ENCODE measurements at regions not wholly inside any gene's neighbourhood (a gene's known extent, or its start where the extent isn't known, plus 50 kb on each side); places are given as distances from the start of the nearest gene placed in this dataset.
A peak's percentile ranks its signal among the peaks of the same experiment; 100 is the strongest.

DNA sequence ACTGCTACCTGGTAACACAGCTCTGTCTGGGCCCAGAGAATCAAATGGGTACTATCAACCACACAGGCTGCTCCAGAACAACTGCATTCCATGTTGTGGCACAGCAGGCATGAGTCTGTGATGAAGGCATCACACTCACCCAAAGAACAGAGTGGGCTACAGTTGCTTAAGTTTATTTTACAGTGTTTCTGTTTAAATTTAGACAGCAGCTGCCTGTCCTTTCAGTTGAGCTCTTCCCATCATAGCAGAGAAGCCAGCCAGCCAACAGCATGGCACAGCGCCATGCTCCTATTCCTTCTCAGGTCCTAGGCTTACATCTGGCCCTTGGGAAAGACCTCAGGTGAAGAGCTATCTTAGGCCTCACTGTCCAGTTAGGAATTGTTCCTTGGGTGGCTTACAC is 147.0 kb upstream of the FRMD6 start:
- no peaks in the 10 kb centered on the region for H3K36me3 ChIP-seq (ENCODE audit: insufficient read depth, low read length, poor library complexity, severe bottlenecking)
- H3K9me3 ChIP-seq (ENCODE audit: low read depth, low read length, poor library complexity, severe bottlenecking), result peaks cover 10% of the 10 kb centered on the region
- no peak for DNase-seq (ENCODE audit: low spot score)
- POLR2A ChIA-PET (ENCODE audit: low non-redundant PET), result no interaction called here
- no peak for TF ChIP-seq EZH2 (IDR thresholded peaks at IDR 0.05; ENCODE audit: borderline replicate concordance, low read depth, low read length, poor library complexity, severe bottlenecking)
- TF ChIP-seq, protein P1, sequence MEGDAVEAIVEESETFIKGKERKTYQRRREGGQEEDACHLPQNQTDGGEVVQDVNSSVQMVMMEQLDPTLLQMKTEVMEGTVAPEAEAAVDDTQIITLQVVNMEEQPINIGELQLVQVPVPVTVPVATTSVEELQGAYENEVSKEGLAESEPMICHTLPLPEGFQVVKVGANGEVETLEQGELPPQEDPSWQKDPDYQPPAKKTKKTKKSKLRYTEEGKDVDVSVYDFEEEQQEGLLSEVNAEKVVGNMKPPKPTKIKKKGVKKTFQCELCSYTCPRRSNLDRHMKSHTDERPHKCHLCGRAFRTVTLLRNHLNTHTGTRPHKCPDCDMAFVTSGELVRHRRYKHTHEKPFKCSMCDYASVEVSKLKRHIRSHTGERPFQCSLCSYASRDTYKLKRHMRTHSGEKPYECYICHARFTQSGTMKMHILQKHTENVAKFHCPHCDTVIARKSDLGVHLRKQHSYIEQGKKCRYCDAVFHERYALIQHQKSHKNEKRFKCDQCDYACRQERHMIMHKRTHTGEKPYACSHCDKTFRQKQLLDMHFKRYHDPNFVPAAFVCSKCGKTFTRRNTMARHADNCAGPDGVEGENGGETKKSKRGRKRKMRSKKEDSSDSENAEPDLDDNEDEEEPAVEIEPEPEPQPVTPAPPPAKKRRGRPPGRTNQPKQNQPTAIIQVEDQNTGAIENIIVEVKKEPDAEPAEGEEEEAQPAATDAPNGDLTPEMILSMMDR (conservative IDR thresholded peaks at IDR 0.05; ENCODE audit: low read depth, low read length), result no peak
- H3K4me1 ChIP-seq (ENCODE audit: insufficient read depth, low read length, poor library complexity, severe bottlenecking), result peaks cover 26% of the 10 kb centered on the region
- BruUV-seq (replicated peaks), result no TSS peak
- CTCF ChIA-PET, result no interaction called here
- no peak overlapping the region for H3K4me3 ChIP-seq (ENCODE audit: low read depth, low read length, poor library complexity, severe bottlenecking)
- no peaks in the 10 kb centered on the region for H3K27me3 ChIP-seq (replicated peaks; ENCODE audit: insufficient read depth, low read depth, low read length, poor library complexity)
- no peak overlapping the region for H3K27ac ChIP-seq (ENCODE audit: low read depth, low read length, poor library complexity, severe bottlenecking)
- intact Hi-C loops (cut with micrococcal nuclease; ENCODE audit: unreplicated experiment), result no loop called here

DNA sequence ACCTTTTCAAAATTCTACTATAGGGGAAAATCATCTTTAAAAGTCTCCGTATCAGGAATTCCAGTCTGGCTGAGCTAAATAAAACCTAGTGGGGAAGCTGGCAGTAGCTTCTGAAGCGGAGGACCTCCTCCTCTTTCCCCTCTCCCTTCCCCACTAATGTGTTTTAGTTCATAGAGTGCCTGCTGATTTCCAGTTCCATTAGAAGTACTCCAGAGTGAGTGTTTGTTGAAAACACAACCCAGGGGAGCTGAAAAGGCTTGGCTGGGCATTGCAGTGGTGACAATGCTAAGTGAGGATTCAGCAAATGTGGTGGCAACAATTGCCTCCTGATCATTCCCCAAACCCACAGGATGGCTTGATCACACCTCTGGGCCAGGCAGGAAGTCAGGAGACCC is 144.2 kb upstream of the FRMD6 start:
- Histone ChIP-seq H3K27ac (ENCODE audit: low read depth, low read length, poor library complexity, severe bottlenecking) (peak overlapping the region; percentile 86), H3K36me3 (ENCODE audit: insufficient read depth, low read length, poor library complexity, severe bottlenecking) (no peaks in the 10 kb centered on the region), H3K9me3 (ENCODE audit: low read depth, low read length, poor library complexity, severe bottlenecking) (peaks cover 1% of the 10 kb centered on the region), H3K27me3 (replicated peaks; ENCODE audit: insufficient read depth, low read depth, low read length, poor library complexity) (no peaks in the 10 kb centered on the region), H3K4me3 (ENCODE audit: low read depth, low read length, poor library complexity, severe bottlenecking) (no peak overlapping the region), H3K4me1 (ENCODE audit: insufficient read depth, low read length, poor library complexity, severe bottlenecking) (peaks cover 26% of the 10 kb centered on the region)
- no TSS peak for BruUV-seq (replicated peaks)
- ChIA-PET POLR2A (ENCODE audit: low non-redundant PET) (interaction anchor here (0.6 kb wide), 1 partner anchor 9 kb away, joined by 4 read pairs; no protein-coding TSS in a partner anchor), CTCF (no interaction called here)
- TF ChIP-seq, protein P1 (conservative IDR thresholded peaks at IDR 0.05; ENCODE audit: low read depth, low read length), result no peak
- TF ChIP-seq EZH2 (IDR thresholded peaks at IDR 0.05; ENCODE audit: borderline replicate concordance, low read depth, low read length, poor library complexity, severe bottlenecking), result no peak
- intact Hi-C loops (cut with micrococcal nuclease; ENCODE audit: unreplicated experiment), result no loop called here
- peak; percentile 89 for DNase-seq (ENCODE audit: low spot score)

DNA sequence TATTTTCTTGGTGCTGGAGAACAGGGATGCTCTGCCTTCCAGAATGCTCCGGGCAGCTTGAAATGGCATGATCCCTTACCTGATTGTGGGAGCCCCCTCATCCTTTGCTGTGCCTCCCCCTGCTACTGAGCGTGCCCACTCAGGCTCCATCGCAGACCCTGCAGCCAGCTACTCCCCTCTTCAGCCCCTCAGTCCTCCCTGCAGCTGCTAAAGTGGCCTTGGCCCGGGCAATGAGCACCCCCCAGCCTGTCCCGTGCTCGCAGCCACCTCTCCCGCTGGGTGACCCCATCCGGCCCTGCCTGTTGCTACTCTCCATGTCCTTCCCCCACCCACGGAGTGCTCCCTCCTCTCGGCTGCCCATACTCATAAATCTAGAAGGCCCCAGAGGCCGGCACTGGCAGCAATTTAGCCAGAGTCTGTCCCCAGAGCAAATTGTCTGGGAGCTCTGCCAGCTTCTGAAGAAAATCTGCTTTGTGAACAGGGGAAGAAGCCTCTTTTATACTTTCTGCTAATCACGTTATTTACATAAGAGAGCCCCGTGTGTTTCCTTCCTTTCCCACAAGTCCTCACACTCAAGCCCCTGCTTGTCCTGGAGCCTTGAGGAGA is 143.7 kb upstream of the FRMD6 start:
- POLR2A ChIA-PET (ENCODE audit: low non-redundant PET), result interaction anchor here (0.6 kb wide), 1 partner anchor 101 kb away, joined by 3 read pairs; no protein-coding TSS in a partner anchor
- Histone ChIP-seq H3K27me3 (replicated peaks; ENCODE audit: insufficient read depth, low read depth, low read length, poor library complexity) (no peaks in the 10 kb centered on the region), H3K4me1 (ENCODE audit: insufficient read depth, low read length, poor library complexity, severe bottlenecking) (peaks cover 29% of the 10 kb centered on the region), H3K27ac (ENCODE audit: low read depth, low read length, poor library complexity, severe bottlenecking) (peak overlapping the region; percentile 86), H3K4me3 (ENCODE audit: low read depth, low read length, poor library complexity, severe bottlenecking) (no peak overlapping the region), H3K36me3 (ENCODE audit: insufficient read depth, low read length, poor library complexity, severe bottlenecking) (no peaks in the 10 kb centered on the region), H3K9me3 (ENCODE audit: low read depth, low read length, poor library complexity, severe bottlenecking) (no peaks in the 10 kb centered on the region)
- CTCF ChIA-PET, result no interaction called here
- intact Hi-C loops (cut with micrococcal nuclease; ENCODE audit: unreplicated experiment), result no loop called here
- peak; percentile 97 for DNase-seq (ENCODE audit: low spot score)
- TF ChIP-seq EZH2 (IDR thresholded peaks at IDR 0.05; ENCODE audit: borderline replicate concordance, low read depth, low read length, poor library complexity, severe bottlenecking), result no peak
- TF ChIP-seq, protein P1 (conservative IDR thresholded peaks at IDR 0.05; ENCODE audit: low read depth, low read length), result no peak
- no TSS peak for BruUV-seq (replicated peaks)

All from A673 (cell line).